ENCODE measurements at regions not wholly inside any gene's neighbourhood (a gene's known extent, or its start where the extent isn't known, plus 50 kb on each side); places are given as distances from the start of the nearest gene placed in this dataset.

- Histone ChIP-seq H3K4me3 (no peak overlapping the region), H3K4me1 (no peaks in the 10 kb centered on the region), H3K27ac (no peak overlapping the region), H3K36me3 (no peaks in the 10 kb centered on the region), H3K9me3 (no peaks in the 10 kb centered on the region), H3K27me3 (no peaks in the 10 kb centered on the region)
- DNase-seq (no peak), ATAC-seq (no peak)
- intact Hi-C loops (cut with DNase I) = no loop called here
- TF ChIP-seq CTCF (IDR thresholded peaks at IDR 0.05) = no peak
Observed at GRCh38 chr2:138106606-138107005, 142.3 kb downstream of the HNMT start.

DNA sequence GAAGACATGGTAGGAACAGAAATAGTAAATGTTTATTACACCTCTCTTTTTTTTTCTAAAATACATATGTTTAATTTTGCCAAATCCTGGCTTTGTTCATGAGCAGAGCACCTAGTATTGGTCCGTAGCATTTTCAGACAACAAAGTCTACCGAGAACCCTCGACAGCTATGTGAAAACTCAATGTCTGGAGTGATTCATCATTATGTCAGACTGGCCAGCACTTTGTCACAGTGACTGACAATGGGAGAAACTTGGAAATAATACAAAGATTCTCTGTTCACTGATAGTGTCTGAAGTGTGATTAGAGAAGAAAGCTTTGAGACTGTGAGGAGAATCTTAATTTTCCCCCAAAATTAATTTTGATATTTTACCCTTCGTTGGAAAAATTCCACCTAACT is 143.0 kb downstream of the HNMT start:
- no peak for TF ChIP-seq CTCF (IDR thresholded peaks at IDR 0.05)
- no peaks in the 10 kb centered on the region for H3K9me3 ChIP-seq
- intact Hi-C loops (cut with DNase I) = no loop called here

GRCh38 chr2:138110453-138111083 is 146.3 kb downstream of the HNMT start:
- H3K27me3 ChIP-seq = no peaks in the 10 kb centered on the region
- H3K27ac ChIP-seq = no peak overlapping the region
- no peaks in the 10 kb centered on the region for H3K36me3 ChIP-seq
- H3K4me3 ChIP-seq = no peak overlapping the region
- intact Hi-C loops (cut with DNase I) = no loop called here
- no peaks in the 10 kb centered on the region for H3K9me3 ChIP-seq
- no peaks in the 10 kb centered on the region for H3K4me1 ChIP-seq
- ATAC-seq (no peak), DNase-seq (no peak)
- TF ChIP-seq CTCF (IDR thresholded peaks at IDR 0.05) = no peak

More for the DNA sequence above, 143.0 kb downstream of the HNMT start:
- no peaks in the 10 kb centered on the region for H3K27me3 ChIP-seq
- H3K4me1 ChIP-seq = no peaks in the 10 kb centered on the region
- no peak overlapping the region for H3K27ac ChIP-seq
- H3K4me3 ChIP-seq = no peak overlapping the region
- H3K36me3 ChIP-seq = no peaks in the 10 kb centered on the region
- no peak for ATAC-seq
- no peak for DNase-seq

DNA sequence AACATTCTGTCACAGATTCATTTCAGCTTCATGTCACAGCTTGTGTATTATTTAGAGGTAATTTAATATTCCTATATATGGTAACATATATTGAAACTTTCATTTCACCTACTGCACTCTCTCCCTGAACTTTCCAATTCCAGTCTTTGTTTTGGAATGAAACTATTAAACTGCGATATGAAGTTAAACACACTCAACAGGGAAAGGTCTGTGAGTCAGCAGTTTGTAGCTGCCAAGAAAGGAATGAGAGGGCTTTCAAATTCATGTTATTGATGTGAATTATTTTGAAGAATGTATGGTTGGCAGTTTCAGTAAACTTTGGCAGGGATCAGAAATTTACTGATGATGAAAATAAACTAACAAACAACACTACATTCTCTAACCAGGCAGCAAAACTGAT is 148.3 kb downstream of the HNMT start:
- DNase-seq = no peak
- no peaks in the 10 kb centered on the region for H3K36me3 ChIP-seq
- no peaks in the 10 kb centered on the region for H3K4me1 ChIP-seq
- TF ChIP-seq CTCF (IDR thresholded peaks at IDR 0.05) = no peak
- intact Hi-C loops (cut with DNase I) = no loop called here
- peak; percentile 49 for ATAC-seq
- H3K4me3 ChIP-seq = no peak overlapping the region
- no peaks in the 10 kb centered on the region for H3K9me3 ChIP-seq
- H3K27me3 ChIP-seq = no peaks in the 10 kb centered on the region
- no peak overlapping the region for H3K27ac ChIP-seq

DNA sequence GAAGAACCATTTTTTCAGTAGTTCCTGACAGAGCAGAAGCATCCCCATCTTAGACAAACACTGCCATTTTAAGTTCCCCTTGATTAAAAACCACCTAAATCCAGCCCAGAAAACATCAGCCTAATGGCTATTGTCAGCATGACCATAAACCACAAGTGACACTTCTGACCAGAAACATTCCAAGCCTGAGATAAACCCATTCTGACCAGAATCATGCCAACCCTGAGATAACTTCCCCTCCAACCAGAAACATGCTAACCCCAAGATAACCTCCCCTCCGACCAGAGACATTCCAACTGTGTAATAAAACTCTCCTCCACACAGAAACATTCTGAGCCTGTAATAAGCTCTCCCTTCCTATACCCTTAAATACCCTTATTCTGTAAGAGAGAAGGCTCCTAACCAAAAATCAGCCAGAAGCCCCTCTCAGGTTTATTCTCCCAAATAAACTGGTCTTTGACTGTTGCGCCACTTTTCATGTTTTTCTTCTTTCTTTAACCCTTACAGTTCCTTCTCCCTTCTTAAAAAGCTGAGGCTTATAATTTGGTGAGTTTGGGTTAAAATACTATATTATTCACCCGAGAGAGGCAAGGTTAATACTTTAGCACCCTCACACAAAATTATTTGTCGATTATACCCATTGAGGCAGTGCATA is 149.7 kb downstream of the HNMT start:
- H3K4me3 ChIP-seq = no peak overlapping the region
- H3K27me3 ChIP-seq = no peaks in the 10 kb centered on the region
- no peaks in the 10 kb centered on the region for H3K36me3 ChIP-seq
- ATAC-seq (no peak), DNase-seq (no peak)
- TF ChIP-seq CTCF (IDR thresholded peaks at IDR 0.05) = no peak
- H3K4me1 ChIP-seq = no peaks in the 10 kb centered on the region
- no peak overlapping the region for H3K27ac ChIP-seq
- intact Hi-C loops (cut with DNase I) = no loop called here
- no peaks in the 10 kb centered on the region for H3K9me3 ChIP-seq

Data from left lung (tissue), 4 donors.